GM21576 (cell line): ENCODE measurements at regions not wholly inside any gene's neighbourhood (a gene's known extent, or its start where the extent isn't known, plus 50 kb on each side); places are given as distances from the start of the nearest gene placed in this dataset.
"Not testable (repeated sequence)": the region's sequence is repeated elsewhere in the genome, so short reads cannot be mapped to it uniquely, and the experiment has no call there.

Experiments used
- ATAC-seq: cut with Tn5 transposase; IDR thresholded peaks from one replicate; pipeline ENCODE4 v1.9.1; 2021; ENCODE audit warnings: mild to moderate bottlenecking, moderate library complexity; ENCODE audit not compliant: unreplicated experiment

DNA sequence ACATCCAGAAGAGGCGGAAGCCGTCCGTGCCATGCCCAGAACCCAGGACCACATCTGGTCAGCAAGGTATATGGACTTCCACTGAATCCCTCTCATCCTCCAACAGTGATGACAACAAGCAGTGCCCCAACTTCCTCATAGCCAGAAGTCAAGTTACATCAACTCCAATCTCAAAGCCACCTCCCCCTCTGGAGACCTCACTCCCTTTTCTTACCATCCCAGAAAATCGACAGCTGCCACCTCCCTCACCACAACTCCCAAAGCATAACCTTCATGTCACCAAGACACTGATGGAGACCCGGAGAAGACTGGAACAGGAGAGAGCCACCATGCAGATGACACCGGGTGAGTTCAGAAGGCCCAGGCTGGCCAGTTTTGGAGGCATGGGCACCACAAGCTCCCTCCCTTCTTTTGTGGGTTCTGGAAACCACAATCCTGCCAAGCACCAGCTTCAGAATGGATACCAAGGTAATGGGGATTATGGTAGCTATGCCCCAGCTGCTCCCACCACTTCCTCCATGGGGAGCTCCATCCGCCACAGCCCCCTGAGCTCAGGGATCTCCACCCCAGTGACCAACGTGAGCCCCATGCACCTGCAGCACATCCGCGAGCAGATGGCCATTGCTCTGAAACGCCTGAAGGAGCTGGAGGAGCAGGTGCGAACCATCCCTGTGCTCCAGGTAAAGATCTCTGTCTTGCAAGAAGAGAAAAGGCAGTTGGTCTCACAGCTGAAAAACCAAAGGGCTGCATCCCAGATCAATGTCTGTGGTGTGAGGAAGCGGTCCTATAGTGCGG lies 130.3 kb upstream of the DMRT1 start:
- no peak for ATAC-seq

DNA sequence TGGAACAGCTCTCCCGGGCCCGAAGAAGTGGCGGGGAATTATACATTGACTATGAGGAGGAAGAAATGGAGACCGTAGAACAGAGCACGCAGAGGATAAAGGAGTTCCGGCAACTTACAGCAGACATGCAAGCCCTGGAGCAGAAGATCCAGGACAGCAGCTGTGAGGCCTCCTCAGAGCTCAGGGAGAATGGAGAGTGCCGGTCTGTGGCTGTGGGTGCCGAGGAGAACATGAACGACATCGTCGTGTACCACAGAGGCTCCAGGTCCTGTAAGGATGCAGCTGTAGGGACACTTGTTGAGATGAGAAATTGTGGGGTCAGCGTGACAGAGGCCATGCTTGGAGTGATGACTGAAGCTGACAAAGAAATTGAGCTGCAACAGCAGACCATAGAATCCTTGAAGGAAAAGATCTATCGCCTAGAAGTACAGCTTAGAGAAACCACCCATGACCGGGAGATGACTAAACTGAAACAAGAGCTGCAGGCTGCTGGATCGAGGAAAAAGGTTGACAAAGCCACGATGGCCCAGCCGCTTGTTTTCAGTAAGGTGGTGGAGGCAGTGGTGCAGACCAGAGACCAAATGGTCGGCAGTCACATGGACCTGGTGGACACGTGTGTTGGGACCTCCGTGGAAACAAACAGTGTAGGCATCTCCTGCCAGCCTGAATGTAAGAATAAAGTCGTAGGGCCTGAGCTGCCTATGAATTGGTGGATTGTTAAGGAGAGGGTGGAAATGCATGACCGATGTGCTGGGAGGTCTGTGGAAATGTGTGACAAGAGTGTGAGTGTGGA lies 129.5 kb upstream of the DMRT1 start:
- ATAC-seq, result no peak

DNA sequence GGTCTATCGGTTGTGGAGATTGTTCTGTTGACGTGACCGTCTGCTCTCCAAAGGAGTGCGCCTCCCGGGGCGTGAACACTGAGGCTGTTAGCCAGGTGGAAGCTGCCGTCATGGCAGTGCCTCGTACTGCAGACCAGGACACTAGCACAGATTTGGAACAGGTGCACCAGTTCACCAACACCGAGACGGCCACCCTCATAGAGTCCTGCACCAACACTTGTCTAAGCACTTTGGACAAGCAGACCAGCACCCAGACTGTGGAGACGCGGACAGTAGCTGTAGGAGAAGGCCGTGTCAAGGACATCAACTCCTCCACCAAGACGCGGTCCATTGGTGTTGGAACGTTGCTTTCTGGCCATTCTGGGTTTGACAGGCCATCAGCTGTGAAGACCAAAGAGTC lies 128.9 kb upstream of the DMRT1 start:
- no peak for ATAC-seq

DNA sequence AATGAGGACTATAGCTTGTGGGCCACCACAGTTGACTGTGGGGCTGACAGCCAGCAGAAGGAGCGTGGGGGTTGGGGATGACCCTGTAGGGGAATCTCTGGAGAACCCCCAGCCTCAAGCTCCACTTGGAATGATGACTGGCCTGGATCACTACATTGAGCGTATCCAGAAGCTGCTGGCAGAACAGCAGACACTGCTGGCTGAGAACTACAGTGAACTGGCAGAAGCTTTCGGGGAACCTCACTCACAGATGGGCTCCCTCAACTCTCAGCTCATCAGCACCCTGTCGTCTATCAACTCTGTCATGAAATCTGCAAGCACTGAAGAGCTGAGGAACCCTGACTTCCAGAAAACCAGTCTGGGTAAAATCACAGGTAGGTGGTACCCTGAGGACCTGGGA lies 128.4 kb upstream of the DMRT1 start:
- no peak for ATAC-seq

DNA sequence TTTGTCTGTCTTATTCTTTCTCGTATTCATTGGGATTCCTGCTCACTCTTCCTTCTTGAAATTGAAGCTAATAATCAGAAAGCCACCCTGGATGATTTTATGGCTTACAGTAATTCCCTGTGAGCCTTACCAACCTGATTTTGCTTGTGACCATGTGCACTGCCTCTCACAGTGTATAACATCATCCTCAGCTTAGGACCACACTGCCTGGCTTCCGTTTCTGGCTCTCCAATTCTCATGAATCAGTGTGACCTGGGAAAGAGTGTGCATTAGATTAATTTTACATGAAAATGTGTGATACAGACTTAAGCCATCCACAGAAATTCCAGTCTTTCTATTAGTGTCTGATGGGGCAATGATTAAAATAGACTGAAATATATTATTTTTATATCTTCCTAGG lies 126.8 kb upstream of the DMRT1 start:
- ATAC-seq, result no peak

DNA sequence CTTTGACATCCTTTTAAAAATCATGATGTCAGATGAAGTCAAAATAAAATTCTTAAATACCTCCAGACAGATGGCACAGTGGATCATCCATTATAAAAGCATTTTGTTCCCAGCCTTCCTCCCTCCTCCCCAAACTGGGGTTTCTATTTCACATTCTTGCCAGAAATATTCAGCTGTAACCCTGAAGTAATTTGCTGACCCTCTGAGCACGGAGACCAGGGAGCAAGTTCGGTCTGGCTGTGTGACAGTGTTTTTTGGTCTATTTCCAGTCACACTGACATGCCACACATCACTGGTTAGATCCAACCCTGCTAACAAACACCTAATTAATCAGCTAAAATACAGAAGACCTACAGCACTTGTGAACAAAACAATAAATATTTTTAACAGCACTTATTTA lies 126.2 kb upstream of the DMRT1 start:
- no peak for ATAC-seq

DNA sequence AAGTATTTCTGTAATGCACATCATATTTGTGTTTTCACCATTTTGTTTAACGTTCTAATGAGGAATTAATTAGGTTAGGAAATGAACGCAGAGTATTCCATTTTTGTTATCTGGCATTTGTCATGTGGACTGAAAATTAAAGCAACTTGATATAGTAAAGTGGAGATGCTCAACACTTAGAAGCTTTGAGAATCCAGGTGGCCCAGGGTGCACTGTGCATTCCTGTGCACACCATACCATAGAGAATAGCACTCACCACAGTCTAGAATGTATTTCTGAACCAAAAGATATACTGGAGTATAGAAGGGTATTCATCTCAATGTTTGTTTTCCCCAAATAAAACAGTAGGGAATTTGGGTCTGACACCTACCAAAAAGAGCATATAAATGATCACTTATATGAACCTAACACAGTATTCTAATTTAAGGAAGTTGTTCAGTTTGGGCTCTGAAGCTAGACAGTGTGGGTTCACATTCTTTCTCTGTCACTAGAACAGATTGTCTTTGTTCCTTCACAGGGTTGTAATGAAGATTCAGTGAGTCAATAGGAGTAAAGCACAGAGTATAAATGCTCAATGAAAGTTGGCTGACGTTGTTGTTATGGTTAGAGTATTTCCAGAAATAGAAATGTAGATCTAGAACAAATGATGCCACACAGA lies 125.6 kb upstream of the DMRT1 start:
- no peak for ATAC-seq

DNA sequence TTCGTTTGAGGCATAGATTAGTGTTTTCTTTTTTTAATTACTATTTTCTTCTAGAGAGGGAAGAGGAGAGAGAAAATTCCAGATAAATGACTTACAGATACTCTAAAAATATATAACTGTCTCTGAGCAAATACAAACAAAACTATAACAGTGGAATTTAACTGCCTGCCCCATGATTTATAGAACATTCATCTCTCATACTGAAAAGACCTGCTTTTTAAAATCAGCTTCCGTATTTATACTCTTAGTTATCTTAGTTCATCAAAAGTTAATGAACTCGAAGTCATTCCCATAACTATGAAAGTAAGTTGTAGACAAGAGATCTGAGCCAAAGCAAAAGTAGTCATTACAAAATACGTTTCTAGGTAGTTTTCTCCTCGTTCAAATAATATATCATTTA lies 123.8 kb upstream of the DMRT1 start:
- no peak for ATAC-seq

DNA sequence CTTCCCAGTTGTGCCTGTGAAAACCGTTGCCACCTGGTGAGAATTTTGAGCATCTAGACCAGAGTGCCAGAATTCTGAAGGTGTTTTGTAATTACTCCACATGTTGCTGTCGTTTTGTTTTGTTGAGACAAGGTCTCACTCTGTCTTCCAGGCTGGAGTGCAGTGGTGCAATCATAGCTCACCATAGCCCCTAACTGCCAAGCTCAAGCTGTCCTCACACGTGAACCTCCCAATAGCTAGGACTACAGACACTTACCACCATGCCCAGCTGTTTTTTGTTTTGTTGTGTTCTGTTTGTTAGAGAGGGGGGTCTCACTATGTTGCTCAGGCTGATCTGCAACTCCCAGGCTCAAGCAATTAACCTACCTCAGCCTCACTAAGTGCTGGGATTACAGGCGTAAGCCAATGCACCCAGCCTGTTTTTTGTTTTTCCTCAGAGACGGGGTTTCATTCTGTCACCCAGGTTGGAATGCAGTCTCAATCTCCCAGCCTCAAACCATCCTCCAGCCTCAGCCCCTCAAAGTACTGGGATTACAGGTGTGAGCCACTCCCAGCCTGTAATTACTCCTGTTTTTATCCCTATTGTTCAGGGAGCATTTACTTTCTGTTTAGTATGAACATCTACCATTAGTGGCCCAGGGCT lies 121.1 kb upstream of the DMRT1 start:
- no peak for ATAC-seq

DNA sequence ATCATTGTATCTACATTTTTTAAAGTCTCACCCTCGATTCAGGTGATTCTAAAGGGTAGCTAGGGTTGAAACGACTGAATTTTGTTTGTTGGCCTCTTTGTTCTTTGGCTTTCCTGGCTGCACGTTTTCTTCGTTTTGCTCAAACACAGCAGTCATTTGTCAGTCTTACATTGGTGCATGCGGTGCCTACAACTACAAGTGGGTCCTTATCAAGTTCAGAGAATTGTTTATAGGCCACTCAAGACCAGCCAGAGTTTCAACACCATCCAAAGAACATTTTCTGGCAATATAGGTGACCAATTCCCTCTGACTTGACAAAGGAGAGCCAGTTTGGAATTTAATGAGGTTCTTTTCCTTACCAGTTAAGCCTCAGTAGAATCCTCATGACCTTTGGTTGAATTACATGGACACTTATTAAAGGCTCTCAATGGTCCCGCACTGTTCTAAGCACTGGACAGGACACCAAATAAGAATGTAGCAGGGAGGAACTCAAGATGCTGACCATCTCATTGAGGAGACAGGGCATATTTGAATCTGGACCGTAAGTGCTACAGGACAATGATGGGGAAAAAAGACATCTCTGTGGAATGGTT lies 119.0 kb upstream of the DMRT1 start:
- ATAC-seq, result no peak

DNA sequence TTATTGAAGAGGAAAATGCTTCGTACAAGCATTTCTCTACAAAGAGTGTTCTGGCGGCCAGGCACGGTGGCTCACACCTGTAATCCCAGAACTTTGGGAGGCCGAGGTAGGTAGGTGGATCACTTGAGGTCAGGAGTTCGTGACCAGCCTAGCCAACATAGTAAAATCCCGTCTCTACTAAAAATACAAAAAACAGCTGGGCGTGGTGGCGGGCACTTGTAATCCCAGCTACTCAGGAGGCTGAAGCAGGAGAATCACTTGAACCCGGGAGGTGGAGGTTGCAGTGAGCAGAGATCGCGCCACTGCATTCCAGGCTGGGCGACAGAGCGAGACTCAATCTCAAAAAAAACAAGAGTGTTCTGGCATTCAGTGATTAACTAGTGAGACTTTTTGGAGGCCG lies 117.0 kb upstream of the DMRT1 start:
- ATAC-seq, result not testable (repeated sequence)

DNA sequence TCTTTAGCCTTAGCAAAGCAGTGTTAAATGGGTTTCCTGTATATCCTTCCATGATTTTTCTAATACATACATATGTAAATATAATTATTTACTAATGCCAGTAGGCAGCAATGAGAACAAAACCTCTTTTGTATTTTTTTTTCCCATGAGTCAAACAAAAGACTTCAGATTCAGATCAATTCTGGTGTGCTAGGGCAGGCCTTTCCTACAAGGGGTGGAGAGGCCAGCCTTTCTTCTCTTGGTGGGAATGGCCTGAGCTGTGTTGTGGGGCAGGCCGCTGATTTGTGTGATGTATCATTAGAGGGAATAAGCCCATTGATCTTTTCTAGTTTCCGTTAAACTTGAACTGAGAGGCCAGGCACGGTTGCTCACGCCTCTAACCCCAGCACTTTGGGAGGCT lies 115.5 kb upstream of the DMRT1 start:
- ATAC-seq, result no peak

DNA sequence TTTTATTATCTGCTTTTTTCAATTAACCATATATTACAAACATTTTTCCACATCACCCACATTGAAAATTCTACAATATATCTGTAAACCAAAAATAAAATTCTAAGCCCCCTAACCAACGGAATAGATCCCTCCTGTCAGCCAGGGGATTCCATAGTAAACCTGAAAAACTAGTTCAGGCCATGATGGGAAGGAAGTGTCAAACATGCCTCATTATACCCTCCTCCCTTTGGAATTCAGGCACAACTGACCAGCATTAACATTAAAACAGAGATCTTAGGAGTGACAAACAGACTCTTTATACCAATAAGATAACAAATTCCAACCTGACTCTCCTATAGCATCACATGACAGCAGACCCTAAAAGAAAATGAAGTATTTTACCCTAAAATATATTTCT lies 113.7 kb upstream of the DMRT1 start:
- no peak for ATAC-seq

DNA sequence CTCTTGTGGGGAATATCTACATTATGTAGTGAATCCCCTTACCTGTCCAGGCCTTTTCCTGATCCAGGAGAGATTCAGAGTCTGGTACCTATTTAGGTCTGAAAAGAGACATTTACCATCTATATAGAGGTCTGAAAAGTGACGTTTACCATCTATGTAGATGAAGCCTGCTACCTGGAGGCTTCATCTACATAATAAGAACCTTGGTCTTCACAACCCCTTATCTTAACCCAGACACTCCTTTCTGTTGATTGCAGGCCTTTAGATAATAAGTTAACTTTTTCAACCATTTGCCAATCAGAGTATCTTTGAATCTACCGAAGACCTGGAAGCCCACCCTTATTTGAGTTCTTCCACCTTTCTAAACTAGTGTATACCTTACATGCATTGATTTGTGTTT lies 113.0 kb upstream of the DMRT1 start:
- no peak for ATAC-seq

DNA sequence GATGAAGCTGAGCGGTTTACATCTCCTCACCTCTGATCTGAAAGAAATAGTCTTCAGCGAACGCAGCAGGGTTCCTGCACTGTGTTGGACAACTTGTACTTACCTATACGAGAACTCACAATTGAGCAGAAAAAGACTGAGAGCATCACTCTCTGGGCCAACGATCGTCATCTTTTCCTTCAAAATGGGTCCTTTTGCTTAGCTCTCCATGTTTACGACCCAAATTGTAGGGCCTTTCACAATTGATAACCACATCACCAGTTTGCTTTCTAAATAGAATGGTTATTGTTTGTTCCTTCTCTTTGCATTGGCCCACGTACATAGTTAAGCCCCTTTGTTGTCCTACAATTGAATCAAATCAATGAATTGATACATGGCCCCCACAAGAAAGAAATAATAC lies 110.0 kb upstream of the DMRT1 start:
- no peak for ATAC-seq

DNA sequence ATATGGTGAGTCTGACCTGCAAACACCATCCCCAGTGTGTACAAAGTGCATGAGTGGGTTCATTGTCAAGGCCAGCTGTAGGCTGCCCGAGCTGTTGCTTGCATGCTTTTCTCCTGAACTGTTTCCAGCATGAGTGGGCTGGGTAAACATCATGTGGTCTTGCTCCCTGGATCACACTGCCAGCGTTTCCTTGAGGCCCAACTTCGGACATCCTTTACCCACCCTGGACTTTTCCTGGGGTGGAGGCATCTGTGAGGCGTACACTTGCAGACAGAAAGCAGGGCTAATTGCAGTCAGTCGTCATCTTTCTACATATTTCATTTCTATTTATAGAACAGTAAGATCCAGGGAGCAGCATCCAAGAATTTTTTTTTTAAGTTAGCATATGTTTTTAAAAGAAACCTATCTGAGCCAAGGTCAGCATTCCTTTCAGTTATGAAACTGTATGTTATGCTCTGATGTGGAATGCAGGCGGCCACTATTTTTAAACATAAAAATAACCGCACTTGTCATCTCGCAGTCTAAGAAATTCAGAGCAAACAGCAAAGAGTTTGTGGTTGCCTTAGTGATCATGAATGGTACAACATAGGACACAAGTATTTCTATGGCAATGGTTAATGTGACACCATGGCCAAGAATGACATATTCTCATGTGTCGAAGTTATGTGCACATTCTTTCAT lies 106.5 kb upstream of the DMRT1 start:
- ATAC-seq, result no peak

DNA sequence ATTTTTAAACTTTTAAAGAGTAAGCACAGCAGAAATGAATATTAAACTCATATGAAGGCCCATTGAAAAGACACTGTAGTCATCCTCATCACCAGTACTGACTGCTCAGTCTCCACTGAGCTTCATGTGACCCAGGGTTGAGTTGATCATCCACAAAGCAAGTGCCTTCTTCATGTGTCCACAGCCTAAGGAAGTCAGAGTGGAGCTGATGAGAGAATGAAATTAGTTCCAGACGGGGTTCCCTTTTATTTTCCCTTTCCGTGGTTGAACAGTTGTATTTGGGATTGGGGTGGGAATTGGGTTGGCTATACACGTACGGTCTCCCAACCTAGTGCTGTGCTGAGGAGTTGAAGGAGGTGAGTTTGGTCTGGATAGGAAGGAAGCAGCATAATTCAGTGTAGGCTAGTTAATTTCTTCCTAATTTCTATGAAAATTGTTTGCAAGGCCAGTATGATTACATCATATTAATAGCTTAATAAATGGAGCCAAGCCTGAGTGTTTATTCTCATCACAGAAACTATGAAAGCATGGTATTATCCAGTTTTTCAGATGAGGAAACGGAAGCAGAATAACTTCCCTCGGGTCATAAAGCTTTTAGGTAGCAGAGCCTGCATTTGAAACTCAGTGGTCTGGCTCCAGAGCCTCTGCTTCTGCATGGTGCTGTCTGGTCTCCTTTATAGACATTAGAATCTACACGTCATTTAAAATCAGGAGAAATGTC lies 103.9 kb upstream of the DMRT1 start:
- ATAC-seq, result no peak

DNA sequence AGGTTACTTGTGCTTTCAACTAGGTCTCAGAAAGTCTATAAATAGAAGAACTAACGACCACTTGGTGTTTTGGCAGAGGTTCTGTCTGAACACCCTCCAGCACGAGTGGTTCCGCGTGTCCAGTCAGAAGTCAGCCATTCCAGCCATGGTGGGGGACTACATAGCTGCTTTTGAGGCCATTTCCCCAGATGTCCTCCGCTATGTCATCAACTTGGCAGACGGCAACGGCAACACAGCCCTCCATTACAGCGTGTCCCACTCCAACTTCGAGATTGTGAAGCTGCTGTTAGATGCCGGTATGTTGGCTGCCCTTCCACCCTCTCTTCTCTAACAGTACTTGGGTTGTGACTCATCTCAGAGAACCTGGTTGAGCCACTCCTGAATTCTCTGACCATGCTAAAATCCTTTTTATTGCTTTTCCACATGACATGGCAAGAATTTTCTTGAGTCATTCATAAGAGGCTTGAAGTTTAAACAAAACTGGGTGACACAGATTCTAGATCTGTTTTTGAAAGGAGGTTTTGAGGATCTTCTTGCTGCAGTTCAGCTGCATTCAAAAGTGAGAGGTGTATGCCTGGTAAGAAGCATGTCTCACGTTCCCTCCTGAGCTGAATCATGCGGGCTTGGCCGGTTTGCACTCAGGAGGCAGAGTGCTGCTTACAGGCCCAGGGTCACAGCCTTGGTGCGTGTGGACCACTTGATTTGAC lies 103.1 kb upstream of the DMRT1 start:
- no peak for ATAC-seq

DNA sequence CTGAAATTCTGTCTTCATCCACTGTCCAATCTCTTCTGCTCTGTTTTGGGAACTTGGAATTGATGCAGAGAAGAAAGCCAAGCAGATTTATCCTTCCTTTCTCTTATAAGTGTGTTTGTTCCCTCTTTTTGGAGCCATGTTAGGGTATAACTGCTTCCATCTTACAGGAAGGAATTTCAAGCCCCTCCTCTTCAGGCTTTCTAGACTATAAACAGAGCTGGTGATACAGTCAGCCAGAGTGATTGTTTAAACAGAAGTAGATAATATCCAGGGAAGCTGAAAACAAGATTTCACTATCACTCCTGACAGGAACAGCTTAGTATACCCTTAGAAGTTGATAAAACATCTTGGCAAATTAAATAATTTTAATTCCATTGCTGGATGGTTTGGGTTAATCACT lies 102.1 kb upstream of the DMRT1 start:
- no peak for ATAC-seq
